GM12891 (cell line): ENCODE measurements at regions not wholly inside any gene's neighbourhood (a gene's known extent, or its start where the extent isn't known, plus 50 kb on each side); places are given as distances from the start of the nearest gene placed in this dataset.
"Not testable (repeated sequence)": the region's sequence is repeated elsewhere in the genome, so short reads cannot be mapped to it uniquely, and the experiment has no call there.

Experiments
- POLR2A ChIP-seq: IDR thresholded peaks from 2 replicates; pipeline ENCODE4 v1.6.1; 2011; ENCODE audit warnings: low read depth, low read length, control low read depth
- POLR2AphosphoS5 ChIP-seq: IDR thresholded peaks from 2 replicates; pipeline ENCODE4 v1.6.1; 2011; ENCODE audit warnings: low read depth, low read length, control low read depth
- TAF1 ChIP-seq: IDR thresholded peaks from 2 replicates; pipeline ENCODE4 v1.6.1; 2011; ENCODE audit warnings: low read depth, low read length, control low read depth

DNA sequence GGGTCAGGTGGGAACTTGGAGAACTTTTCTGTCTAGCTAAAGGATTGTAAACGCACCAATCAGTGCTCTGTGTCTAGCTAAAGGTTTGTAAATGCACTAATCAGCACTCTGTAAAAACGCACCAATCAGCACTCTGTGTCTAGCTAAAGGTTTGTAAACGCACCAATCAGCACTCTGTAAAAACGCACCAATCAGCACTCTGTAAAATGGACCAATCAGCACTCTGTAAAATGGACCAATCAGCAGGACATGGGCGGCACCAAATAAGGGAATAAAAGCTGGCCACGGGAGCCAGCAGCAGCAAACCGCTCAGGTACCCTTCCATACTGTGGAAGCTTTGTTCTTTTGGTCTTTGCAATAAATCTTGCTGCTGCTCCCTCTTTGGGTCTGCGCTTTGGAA lies 108.0 kb upstream of the MEGF10 start:
- not testable (repeated sequence) for TF ChIP-seq POLR2AphosphoS5, POLR2A, TAF1
